COR-L47 (cell line): ENCODE measurements at regions not wholly inside any gene's neighbourhood (a gene's known extent, or its start where the extent isn't known, plus 50 kb on each side); places are given as distances from the start of the nearest gene placed in this dataset.
"Not testable (repeated sequence)": the region's sequence is repeated elsewhere in the genome, so short reads cannot be mapped to it uniquely, and the experiment has no call there.

ENCODE experiments used
- DNase-seq: peaks from one replicate; lab custom pipeline; 2025; lab: John Stamatoyannopoulos, UW

DNA sequence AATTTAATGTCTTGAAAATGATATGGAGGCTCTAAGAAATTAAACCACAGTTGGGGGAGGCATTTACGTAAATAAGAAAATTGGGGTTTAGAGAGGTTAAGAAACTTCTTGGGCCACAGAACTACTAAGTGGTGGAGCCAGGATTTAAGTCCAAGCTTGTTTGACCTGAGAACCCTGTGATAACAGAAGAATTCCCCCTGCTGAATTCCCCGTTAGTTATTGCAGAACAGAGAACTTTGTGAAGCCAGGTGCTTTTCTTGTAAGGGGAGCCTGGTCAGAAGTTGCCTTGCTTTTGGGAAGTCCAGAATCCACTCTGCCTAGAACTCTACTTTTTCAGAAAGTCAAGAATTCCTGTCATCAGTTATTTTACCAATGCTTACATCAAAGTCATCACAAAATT lies 309.3 kb upstream of the SEMA6A start:
- no peak for DNase-seq

DNA sequence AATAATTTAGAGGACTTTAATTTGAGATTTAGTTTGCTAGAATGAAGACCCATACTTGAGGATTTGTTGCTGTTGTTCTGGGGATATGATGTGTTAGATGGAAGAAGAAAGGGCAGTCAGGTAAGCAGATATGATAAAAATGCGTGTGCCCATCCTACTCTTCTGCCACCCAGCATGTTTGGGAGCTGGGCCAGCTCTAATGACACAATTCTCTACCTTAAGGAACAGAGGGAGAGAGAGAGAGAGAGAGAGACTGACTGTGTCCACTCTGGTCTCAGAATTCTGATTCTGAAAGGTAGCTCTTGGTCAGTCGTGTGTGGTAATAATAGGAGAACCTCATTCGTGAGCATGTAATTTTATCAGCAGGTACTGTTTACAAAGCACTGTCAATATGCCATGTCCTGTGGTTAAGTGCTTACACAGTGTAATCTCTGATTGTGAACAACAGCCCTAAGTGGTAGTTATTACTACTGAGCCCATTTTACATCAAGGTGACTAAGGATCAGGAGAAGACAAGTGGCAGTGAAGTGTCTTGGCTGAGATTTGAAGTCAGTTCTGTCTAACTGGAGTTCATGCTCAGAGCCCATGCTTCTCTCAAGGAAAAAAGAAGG lies 307.4 kb upstream of the SEMA6A start:
- peak; percentile 92 for DNase-seq

DNA sequence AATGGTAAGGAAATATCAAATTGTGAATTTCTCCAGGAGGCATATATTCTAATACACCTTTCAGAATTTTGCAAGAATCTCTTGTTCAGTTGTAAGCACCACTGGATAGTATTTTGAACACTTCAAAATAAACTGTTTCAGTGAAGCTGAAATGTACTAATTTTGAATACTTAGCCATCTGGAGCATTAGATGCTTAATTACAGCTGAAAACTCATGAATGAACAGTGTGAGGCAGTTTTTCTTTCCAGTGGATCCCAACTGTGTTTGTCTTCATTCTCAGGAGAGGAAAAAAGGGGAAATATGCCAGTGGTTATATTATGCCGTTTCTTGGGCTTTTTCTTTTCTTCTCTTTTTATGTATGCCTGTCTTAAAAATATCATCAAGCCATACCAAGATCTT lies 306.0 kb upstream of the SEMA6A start:
- DNase-seq, result no peak

DNA sequence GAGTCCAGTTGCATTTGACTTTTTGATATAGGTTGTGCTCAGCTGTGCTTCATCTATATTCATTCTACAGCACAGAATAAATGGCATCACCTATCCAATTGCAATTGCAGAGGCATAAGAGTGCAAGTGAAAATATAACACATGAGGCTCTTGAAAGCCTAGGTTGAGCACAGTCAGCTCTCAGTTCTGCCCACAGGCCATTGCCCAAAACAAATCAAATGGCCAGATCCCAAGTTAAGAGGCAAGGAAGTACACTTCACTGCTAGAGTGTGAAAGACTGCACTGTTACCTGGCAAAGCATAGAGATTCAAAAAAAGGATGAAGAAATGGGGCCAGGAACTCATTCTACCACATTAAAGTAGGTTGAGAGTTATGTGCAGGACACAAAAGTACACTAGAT lies 305.5 kb upstream of the SEMA6A start:
- no peak for DNase-seq

DNA sequence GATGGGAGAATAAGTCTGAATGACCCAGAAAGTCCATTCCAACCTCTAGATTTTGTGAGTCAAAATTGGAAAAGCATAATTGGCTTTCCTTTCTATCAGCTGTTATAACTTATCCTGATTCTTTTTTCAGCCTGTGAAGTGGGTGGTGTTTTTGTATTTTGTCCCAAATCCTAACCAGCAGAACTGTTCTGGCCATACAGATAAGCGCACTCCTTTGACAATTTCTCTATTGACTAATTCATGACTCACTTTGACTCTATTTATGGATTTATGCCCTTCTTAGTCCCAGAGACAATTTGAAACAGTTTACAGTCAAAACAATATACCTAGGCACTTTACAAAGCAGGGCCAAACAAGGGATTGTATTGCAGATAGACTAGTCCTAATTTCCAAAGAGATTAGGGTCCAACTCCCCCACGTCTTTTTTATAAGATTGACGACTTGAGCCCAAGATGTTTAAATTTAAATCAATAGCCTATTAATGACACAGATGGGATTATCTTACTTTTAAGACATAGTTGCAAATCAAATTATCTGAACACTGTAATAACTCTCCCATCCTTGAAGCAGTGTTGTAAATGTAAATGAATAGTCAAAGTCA lies 301.7 kb upstream of the SEMA6A start:
- no peak for DNase-seq

DNA sequence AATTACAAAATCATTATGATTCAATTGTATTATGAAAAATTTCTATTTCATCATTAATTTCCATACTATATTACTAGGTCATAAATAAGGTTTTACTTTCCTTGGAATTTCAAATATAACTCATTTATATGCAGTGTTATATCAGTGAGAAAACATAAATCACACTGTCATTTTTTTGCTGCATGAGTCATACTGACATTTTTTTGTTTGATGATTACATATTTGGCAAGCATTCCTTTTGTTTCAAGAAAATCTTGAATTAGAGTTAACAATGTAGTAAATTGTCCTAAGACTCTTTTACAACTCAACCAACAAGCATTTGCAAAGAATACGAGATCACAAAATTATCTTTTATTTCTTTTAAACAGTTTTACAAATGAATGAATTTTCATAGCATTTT lies 298.4 kb upstream of the SEMA6A start:
- no peak for DNase-seq

DNA sequence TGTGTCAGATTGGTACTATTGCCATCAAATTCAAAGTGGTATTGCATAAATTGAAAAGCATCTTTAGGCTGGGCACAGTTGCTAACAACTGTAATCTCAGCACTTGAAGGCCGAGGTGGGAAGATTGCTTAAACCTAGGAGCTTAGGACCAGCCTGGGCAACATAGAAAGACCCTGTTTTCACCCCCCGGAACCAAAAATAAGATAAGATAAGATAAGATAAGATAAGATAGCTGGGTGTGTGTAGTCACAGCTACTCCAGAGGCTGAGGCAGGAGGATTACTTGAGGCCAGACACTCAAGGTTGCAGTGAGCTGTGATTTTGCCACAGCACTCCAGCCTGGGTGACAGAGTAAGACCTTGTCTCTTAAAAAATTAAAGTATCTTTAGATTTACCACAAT lies 297.9 kb upstream of the SEMA6A start:
- no peak for DNase-seq

DNA sequence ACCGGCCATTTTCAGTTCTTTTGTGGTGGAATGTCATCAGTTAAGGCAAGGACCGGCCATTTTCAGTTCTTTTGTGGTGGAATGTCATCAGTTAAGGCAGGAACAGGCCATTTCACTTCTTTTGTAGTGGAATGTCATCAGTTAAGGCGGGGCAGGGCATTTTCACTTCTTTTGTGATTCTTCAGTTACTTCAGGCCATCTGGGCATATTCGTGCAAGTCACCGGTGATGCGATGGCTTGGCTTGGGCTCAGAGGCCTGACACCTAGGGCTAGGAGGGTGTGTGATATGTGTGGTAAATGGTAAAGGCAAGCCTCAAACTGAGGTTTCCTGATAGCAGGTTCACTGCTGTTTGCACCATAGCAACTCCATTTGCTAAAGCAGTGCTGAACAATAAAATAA lies 293.2 kb upstream of the SEMA6A start:
- DNase-seq, result not testable (repeated sequence)

DNA sequence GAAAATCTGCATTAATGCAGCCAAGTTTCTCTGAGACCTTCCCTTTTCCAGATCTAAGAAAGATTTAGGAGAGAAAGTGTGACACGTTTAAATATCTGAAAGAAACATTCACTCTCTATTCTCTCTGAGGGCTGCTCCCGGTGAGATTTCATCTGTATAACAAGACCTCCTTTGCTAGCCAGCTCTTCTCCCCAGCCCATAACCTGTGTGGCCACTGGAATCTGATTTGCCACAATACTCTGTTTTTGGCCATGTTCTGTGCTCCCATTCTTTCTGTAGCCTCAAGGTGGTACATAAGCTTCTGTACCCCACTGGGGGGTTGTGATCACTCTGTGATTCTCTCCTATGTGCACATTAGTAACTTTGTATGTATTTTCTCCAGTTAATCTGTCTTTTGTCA lies 291.0 kb upstream of the SEMA6A start:
- DNase-seq, result no peak

DNA sequence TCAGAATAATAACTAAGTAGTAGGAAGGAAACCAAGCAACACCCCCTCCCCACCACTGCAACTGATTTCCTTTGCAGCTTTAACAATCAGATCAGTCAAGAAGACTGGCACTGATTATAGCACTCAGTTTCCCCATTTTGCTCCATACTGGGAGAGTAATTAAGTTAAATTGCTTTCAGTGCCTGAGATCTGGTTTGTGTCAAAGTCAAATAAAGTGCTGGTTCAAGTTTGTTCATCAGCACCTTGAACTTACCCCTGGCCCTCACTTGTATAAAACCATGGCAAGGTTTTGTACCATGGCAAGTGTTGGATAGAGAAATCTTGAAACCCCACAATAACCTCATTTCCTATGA lies 290.2 kb upstream of the SEMA6A start:
- no peak for DNase-seq

DNA sequence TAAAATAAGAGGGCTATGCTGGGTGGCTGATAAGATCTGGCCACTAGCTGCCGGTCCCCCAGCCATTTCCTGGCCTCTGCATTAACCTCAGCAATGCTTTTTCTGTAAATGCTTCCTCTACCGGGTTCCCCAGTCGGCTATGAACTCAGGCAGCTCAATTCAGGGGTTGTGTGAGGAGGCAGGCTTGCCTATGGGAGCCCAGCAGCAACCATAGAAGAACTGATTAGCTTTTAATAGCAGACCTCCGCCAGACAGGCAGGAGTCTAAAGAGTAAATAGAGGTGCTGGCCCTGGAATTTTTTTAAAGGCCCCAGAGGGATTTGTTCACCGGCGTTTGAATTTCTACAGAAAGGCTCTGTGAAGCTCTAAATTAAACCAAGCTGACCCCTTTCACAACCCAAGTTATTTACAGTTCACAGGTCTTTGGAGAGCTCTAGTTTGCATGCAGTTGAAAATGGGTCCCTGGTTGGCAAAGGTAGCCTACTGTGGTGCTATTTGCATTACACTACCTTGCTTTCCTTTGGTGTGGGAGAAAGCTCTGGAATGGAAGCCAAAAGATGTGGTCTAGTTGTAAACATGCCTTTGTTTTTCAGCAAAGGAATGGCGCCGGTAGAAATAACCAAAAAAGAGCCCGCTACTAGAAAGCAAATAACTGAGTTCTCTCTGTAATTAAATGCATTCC lies 289.7 kb upstream of the SEMA6A start:
- DNase-seq, result no peak

DNA sequence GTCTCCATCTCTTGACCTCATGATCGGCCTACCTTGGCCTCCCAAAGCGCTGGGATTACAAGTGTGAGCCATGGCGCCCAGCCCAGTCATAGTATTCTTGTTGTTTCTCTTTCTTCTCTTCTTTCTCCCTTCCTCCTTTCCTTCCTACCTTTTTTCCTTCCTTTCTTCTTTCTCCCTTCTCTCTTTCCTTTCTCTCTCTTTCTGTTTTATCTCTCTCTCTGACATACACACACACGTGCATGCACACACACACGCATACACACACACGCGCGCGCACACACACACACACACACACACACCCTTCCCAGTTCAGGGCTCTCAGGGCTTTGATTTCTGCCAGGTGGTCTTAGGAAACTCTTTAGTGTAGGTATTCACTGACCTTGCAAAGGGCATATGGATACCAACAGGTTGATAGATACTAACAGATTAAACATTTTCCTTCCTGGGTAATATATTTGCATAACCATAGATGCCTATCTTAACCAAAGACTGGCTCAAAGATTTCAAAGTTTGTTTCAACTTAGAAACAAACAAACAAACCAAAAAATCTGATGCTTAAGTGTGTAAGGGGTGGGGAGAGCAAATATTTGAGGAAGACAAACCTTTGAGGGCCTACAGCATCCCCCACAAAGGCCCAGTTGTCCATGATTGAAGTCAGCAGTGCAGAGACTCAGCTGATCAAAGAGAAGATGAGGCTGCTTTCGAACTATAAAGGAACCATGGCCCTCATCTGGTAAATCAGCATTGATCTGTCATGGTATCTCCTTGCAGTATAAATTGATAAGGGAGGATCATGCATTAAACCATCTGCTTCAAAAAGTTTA lies 288.2 kb upstream of the SEMA6A start:
- DNase-seq, result no peak

DNA sequence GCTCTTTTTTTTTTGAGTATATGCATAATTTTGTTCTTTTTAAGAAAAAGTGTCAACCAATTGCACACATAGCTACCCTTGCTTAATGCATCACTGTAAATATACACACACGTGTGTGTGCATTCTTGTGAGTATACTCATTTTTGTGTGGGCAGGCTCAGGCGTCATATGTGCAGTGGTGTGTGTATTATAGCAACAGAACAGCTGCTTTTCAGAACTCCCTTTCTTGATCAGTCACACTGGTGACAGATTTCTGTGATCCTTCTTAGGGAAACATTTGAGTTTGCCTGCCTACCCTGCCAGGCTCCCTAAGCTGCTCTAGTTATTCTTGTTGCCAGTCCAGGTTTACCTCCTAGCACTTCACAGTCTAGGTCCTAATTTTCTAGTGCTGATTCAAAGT lies 287.0 kb upstream of the SEMA6A start:
- DNase-seq, result no peak

DNA sequence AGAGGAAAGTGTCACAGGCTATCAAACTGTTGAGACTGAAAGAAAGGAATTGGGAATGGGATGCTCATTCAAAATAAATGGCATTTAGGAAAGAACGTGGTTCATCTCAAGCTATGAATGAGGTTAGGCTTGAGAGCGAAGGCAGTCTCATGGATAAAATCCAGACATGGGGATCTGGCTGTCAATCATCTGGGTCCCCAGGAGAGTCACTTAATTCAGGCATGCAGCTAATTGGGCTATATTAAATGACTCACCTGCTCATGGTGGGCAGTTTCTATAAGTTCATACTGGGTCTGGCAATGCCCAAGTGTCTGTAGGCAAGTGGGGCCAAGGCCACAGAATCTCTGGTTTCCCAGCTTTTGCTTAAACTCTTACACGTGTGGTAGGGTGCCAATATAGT lies 286.5 kb upstream of the SEMA6A start:
- DNase-seq, result no peak

DNA sequence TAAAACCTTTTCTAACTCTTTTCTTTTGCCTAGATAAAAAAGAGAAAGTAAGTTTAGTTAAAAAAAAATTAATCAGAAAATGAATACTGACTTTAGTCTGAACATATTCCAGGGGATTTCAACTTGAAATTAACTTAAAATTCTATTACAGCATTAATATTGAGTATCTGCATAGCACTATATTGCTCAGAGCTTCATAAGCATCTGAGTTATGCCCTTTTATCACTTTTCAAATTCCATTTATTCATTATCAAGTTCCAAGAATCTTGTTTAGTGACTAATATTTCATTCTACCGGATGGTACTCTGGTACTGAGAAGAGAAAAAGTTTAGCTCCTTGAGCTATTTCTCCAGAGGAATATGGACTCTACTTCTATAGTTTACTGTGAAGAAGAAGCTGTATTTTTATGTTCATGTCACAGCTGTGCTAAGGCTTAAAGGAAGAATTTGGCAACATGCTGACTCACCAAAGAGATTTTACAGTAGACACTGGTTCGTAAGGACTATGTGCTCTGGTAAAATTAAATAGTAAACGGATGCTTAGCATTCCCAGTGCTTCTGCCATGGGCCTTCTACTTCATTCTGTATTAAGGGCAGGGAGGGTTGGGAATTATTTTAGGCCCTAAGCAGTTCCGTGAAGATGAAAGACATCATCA lies 285.2 kb upstream of the SEMA6A start:
- DNase-seq, result no peak

DNA sequence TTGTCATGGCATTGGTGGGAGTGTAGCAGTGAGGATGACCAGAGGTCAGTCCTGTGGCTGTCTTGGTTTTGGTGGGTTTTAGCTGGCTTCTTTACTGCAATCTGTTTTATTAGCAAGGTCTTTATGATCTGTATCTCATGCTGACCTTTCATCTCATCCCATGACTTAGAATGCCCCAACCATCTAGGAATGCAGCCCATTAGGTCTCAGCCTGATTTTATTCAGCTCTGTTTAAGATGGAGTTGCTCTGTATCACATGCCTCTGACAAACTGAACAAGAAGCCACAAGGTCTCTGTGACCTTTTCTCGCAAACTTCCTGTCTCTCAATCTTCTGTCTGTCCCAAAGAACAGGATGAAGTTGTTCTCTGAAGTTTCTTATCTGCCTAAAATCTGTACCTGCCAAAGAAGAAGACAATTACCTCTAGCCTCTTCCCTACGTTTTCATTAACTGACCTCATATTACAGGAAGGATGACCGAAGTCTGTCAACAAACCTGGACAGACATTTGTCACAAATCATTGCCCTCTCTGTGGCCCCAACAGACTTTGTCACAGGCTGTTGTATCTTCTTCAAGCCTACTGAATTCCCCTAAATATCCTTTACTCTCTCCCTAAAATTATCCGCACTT lies 284.2 kb upstream of the SEMA6A start:
- DNase-seq, result no peak

DNA sequence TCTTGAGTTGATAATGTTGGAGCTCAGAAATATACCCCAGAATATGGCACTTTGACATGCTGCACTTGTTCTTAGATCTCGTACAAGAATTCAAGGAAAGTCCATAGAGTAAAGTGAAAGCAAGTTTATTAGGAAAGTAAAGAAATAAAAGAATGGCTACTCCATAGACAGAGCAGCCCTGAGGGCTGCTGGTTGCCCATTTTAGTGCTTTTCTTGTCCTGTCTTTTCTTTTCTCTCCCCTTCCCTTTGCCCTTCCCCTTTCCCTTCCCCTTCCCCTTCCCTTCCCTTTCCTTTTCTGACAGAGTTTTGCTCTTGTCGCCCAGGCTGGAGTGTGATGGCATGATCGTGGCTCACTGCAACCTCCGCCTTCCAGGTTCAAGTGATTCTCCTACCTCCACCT lies 283.4 kb upstream of the SEMA6A start:
- DNase-seq, result not testable (repeated sequence)

DNA sequence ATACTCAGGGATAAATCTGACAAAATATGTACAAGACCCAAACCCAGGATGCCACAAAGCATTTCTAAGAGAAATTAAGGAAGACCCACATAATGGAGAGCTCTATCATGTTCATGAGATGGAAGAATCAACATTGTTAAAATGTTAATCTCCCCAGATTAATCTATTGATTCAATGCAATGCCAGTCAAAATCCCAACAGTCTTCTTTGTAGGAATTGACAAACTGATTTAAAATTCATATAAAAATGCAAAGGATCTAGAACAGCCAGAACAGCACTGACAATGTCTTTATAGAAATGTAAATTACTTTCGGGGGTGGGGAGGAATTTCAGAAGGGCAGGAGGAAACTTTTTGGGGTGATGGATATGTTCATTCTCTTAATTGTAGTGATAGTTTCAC lies 281.6 kb upstream of the SEMA6A start:
- DNase-seq, result no peak

DNA sequence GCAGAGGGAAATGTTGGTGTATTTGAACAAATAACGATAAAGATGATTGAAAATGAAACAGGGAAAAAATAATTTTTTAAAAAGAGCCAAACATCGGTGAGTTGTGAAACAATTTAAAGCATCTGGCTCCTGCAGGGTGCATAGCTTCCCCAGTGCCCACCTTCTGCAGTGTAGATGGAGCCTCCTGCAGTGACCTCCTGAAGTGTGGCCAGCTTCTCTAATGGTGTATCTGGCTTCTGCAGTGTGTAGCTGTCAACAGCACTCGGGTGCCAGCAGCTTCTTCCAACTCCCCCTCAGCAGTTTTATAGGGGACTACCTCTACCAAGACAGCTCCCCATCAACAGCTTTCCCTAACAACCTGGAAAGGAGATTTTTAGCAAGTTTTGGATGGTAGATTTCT lies 279.4 kb upstream of the SEMA6A start:
- no peak for DNase-seq

DNA sequence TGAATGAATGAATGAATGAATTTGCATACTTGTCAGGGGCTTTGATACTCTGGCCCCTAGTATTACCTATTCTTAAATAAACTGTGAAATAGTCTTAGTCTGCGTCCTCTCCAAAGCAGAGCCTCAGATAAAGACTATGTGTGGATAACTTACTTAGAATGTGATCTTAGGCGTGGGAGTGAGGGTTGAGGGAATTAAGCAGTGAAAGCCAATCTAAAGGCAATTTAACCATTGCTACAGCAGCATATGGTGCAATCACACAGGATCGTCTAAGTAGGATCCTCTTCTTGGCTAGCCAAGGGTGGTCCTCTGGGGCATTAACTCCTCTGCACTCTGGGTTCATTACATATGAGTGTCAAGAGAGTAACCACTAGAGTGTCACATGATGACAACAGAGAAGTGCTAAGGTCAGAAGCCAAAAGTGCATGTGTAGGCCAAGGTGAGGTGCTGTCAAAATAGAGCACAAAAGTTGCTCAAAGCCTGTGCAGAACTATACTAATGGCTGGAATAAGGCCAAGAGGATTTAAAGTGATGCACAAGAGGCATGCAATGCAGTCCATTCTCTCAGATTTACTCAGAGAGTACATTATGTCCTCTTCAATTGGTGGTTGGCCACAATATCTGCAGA lies 274.4 kb upstream of the SEMA6A start:
- DNase-seq, result no peak

DNA sequence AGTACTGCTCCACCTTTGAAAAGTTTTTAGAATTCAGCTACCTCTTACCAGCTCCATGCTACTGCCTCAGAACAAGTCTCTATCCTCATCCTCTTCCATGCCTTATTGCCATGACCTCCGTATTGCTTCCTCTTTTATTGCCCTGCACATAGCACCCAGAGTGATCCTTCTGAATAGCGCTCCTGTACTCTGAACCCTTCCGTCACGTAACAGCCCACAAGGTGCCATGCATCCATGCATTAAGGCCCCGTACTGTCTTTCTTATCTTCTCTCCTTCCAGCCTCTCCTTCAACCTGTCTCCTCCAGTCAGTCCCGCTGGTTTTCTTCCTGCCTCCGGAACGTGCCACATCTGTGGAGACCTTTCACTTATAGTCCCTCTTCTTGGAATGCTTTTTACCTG lies 273.3 kb upstream of the SEMA6A start:
- DNase-seq, result no peak

DNA sequence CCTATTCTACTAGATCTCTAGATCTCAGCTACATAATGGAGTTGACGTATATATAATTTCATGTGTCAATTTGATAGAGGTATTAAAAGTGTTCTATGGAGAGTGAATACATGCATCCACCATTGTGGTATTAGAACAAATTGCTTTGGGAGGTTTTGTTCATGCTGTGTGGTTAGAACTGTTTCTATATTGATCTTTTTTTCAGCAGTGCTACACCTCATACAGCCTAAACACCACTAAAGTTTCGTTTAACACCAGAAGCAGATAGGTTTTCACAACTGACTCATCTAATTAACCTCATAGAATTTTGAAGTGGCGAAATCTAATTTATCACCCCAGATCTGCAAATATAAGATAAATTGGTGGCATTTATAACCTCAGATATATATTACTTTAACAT lies 269.4 kb upstream of the SEMA6A start:
- no peak for DNase-seq
